PC-3 (cell line): ENCODE measurements at regions not wholly inside any gene's neighbourhood (a gene's known extent, or its start where the extent isn't known, plus 50 kb on each side); places are given as distances from the start of the nearest gene placed in this dataset.

Experiments used
- CTCF ChIP-seq: fragments of 300-600 bp; sonication (generic); conservative IDR thresholded peaks from 2 replicates; pipeline ENCODE4 v1.5.1; 2017; ENCODE audit warnings: antibody characterized with exemption, low read depth, mild to moderate bottlenecking, low read length
- EZH2phosphoT487 ChIP-seq: fragments of 300-600 bp; sonication (generic); IDR thresholded peaks from 2 replicates; pipeline ENCODE4 v1.6.1; 2018; ENCODE audit warnings: mild to moderate bottlenecking, antibody characterized with exemption, low read length, borderline replicate concordance

- TF ChIP-seq CTCF (no peak), EZH2phosphoT487 (no peak)
These were observed 390.0 kb downstream of the ARL4A start for GRCh38 chr7:13077466-13077865.
